Calu3 (cell line): ENCODE measurements at regions not wholly inside any gene's neighbourhood (a gene's known extent, or its start where the extent isn't known, plus 50 kb on each side); places are given as distances from the start of the nearest gene placed in this dataset.

Experiments used
- BruUV-seq: library from RNA; stranded (reverse); fragments of 400-500 nt; replicated peaks from 2 replicates; lab custom pipeline; 2021; lab: Mats Ljungman, UMichigan
- CTCF ChIA-PET: fragments of 300-600 bp; sonication (Branson Sonifier 250); formaldehyde crosslinking; loops from one replicate; lab custom pipeline; 2022; ENCODE audit warnings: antibody characterized with exemption; lab: Charles Lee
- DNase-seq: peaks from one replicate; pipeline ENCODE4 v3.0.0; 2022
- H3K27ac Mint-ChIP-seq: one replicate; pipeline ENCODE4 v1.8.0; 2022; ENCODE audit warnings: mixed read lengths; ENCODE audit not compliant: unreplicated experiment
- H3K27me3 Mint-ChIP-seq: one replicate; pipeline ENCODE4 v1.8.0; 2022; ENCODE audit warnings: mixed read lengths; ENCODE audit not compliant: unreplicated experiment
- H3K36me3 Mint-ChIP-seq: one replicate; pipeline ENCODE4 v1.8.0; 2022; ENCODE audit warnings: mild to moderate bottlenecking, moderate library complexity, mixed read lengths; ENCODE audit not compliant: insufficient read depth, unreplicated experiment
- H3K4me1 Mint-ChIP-seq: one replicate; pipeline ENCODE4 v1.8.0; 2022; ENCODE audit warnings: mild to moderate bottlenecking, low read depth, mixed read lengths; ENCODE audit not compliant: unreplicated experiment
- H3K4me3 Mint-ChIP-seq: one replicate; pipeline ENCODE4 v1.8.0; 2022; ENCODE audit warnings: mild to moderate bottlenecking, low read depth, moderate library complexity, mixed read lengths; ENCODE audit not compliant: unreplicated experiment
- H3K9me3 Mint-ChIP-seq: one replicate; pipeline ENCODE4 v1.8.0; 2022; ENCODE audit warnings: low read depth, mixed read lengths; ENCODE audit not compliant: unreplicated experiment
- CTCF ChIP-seq: fragments of 200-600 bp; IDR thresholded peaks from one replicate; pipeline ENCODE4 v1.8.0; 2022; ENCODE audit warnings: antibody characterized with exemption; ENCODE audit not compliant: unreplicated experiment
- intact Hi-C: fragments of 100-400 bp; cut with micrococcal nuclease; formaldehyde crosslinking; loops from one replicate; pipeline ENCODE4 v1.10.0; 2022; ENCODE audit not compliant: unreplicated experiment

DNA sequence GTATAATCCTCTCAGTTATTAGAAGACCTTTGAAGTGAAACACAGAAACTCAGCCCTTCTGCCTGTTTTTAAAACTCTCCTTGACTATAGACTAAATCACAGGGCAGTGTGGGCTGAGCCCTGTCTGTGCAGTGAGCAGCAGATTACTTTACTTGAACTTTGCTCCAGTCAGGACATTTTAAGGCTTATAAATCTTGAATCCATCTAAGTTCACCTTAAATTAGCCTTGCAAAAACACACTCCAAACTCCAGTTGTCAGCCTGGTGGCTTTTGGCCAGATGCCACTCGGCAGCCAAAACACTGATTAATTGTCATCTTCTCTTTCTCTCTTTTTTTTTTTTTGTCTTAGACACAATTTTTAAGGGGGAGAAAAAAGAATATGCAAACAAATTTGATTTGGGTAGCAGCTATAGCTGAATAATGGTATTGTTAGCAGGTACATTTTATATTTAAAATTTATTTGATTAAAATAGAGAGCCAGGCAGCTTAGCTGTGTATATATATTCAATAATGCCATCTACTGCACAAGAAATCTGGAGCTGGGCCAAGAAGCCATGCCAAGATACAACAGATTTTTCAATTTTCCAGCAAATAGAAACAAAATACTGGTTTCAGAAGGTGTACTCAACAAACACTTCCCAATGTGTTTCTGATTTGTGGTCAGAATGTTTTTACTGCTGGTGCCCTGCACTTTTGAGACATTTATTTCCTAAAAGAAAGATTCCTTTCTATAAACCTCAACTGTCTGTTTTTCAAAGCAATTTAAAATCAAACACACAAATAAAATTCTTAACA, 247.7 kb downstream of the TFEC start:
- Mint-ChIP-seq H3K27me3 (no peaks in the 10 kb centered on the region), H3K36me3 (no peaks in the 10 kb centered on the region), H3K4me3 (no peak overlapping the region), H3K4me1 (no peaks in the 10 kb centered on the region), H3K9me3 (no peaks in the 10 kb centered on the region), H3K27ac (no peak overlapping the region)
- TF ChIP-seq CTCF, result no peak
- no TSS peak for BruUV-seq
- no peak for DNase-seq
- CTCF ChIA-PET, result interaction anchor here (0.6 to 0.7 kb wide), 2 partner anchors 127 to 480 kb away, joined by 3 to 4 read pairs; no protein-coding TSS in a partner anchor
- intact Hi-C loops, result no loop called here

GRCh38 chr7:115779561-115779960, 251.0 kb downstream of the TFEC start:
- H3K36me3 Mint-ChIP-seq, result no peaks in the 10 kb centered on the region
- no peak overlapping the region for H3K4me3 Mint-ChIP-seq
- H3K4me1 Mint-ChIP-seq, result no peaks in the 10 kb centered on the region
- no peaks in the 10 kb centered on the region for H3K9me3 Mint-ChIP-seq
- DNase-seq, result no peak
- CTCF ChIA-PET, result no interaction called here
- no TSS peak for BruUV-seq
- no peaks in the 10 kb centered on the region for H3K27me3 Mint-ChIP-seq
- intact Hi-C loops, result no loop called here
- TF ChIP-seq CTCF, result no peak
- H3K27ac Mint-ChIP-seq, result no peak overlapping the region

DNA sequence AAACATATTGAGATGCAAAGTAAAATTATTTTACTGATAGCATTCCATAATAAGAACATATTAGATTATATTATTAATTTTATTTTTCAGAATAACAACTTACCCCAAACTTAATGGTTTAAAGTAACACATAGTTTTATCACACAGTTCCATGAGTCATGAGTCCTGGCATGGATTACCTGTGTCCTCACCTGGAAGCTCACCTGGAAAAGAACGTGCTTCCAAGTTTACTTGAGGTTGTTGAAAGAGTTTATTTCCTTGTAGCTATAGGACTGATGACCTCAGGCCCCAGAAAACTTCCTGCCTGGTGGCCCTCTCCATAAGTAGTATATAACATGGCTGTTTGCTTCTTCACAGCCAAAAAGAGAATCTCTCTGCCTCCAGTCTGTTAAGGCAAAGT, 254.6 kb downstream of the TFEC start:
- H3K27me3 Mint-ChIP-seq, result no peaks in the 10 kb centered on the region
- peak; percentile 2 for DNase-seq

DNA sequence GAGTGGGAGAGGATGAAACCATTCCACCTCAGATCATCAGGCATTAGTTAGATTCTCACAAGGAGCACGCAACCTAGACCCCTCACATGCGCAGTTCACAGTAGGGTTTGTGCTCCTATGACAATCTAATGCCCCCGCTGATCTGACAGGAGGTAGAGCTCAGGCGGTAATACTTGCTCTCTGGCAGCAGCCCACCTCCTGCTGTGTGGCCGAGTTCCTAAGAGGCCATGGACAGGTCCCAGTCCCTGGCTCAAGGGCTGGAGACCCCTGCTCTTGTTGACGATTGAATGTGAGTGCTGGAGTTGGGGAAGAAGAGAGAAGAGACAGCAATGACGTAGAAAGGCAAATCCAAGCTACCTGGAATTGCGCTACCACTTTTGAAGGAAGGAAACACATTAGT, 267.2 kb downstream of the TFEC start:
- no TSS peak for BruUV-seq

More for the DNA sequence above, 254.6 kb downstream of the TFEC start:
- Mint-ChIP-seq H3K27ac (no peak overlapping the region), H3K36me3 (no peaks in the 10 kb centered on the region), H3K4me3 (no peak overlapping the region), H3K4me1 (no peaks in the 10 kb centered on the region), H3K9me3 (no peaks in the 10 kb centered on the region)
- intact Hi-C loops, result no loop called here
- CTCF ChIA-PET, result interaction anchor here (0.6 kb wide), 1 partner anchor 603 kb away, joined by 5 read pairs; no protein-coding TSS in a partner anchor
- no peak for TF ChIP-seq CTCF
- no TSS peak for BruUV-seq

More for the DNA sequence above, 267.2 kb downstream of the TFEC start:
- Mint-ChIP-seq H3K9me3 (no peaks in the 10 kb centered on the region), H3K27me3 (no peaks in the 10 kb centered on the region), H3K36me3 (no peaks in the 10 kb centered on the region), H3K27ac (no peak overlapping the region), H3K4me3 (no peak overlapping the region), H3K4me1 (no peaks in the 10 kb centered on the region)
- no peak for TF ChIP-seq CTCF
- CTCF ChIA-PET, result no interaction called here
- intact Hi-C loops, result no loop called here
- DNase-seq, result no peak
